Skin of body (tissue), 1 donor: ENCODE measurements at regions not wholly inside any gene's neighbourhood (a gene's known extent, or its start where the extent isn't known, plus 50 kb on each side); places are given as distances from the start of the nearest gene placed in this dataset.

Experiments used
- DNase-seq: peaks from one replicate; lab custom pipeline; 2025; lab: John Stamatoyannopoulos, UW

DNA sequence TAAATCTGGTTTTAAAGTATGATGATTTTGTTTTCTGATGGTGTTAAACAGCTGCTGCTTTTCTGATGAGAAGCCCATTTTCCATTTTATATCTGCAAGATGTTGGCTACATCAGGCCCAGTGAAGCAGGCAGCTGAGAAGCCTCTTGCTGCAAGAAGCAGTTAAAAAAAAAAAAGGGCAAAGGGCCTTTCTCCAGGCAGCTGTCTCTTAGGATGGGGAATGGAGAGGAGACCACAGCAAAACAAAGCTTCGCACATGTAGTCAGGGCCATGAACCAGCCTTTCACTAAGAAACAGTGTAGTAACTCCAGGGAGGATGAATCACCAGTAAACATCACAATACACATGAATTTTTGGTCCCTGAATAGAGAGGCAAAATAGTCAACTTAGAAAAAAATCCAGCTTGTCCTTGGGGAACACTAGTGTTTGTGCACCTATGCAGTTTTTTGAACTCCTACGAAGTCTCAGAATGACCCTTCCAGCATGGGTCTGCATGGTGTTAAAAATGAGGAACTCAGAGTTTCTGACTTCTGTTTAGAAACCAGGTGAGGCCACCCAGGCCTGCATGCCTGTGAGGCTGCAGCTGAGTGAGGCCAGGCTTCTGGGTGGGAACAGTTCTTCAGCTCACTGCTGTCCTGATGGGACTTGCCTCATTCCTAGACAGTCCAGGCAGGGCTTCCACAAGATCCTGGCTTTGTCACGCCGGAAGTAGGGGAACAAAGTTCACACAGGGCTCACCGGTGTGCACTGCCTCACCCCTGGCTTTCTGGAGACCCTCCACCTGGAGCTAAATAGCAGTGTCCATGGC, 518.7 kb downstream of the MCTP2 start:
- no peak for DNase-seq

DNA sequence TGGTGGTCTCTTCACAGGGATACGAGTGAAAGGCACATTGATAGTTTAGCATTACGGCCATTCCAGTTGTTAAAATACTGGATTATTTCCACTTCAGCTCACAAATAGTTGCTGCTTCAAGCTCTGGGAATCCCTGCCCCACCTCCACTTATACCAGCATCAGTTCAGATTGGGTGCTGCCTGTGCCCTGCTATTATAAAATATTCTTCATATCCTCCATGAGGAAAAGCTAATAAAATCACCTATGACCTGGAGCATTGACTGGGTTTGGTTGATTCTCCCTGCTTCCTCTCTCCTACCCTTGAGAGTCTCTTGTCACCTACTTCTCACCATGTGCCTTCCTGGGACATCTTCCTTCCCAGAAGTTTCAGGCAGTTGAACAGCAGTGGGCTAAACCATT, 529.0 kb downstream of the MCTP2 start:
- DNase-seq: no peak

DNA sequence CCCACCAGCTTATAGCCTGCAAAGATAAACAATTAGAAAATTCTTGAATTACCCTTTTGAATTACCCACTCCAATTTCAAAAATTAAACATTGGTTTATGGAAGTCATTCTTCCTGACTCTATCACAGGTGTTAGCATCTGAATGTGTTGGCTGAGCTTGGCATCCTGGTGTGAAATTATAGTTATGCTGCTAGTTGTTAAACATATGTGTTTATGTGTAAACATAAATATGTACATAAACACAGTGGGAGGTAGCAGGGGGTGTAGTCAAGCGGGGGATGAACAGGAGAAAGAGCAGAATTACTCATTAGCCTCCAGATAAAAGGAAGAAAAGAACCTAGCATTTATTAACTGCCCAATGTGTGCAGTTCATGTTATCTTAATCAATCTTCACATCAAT, 530.2 kb downstream of the MCTP2 start:
- no peak for DNase-seq

DNA sequence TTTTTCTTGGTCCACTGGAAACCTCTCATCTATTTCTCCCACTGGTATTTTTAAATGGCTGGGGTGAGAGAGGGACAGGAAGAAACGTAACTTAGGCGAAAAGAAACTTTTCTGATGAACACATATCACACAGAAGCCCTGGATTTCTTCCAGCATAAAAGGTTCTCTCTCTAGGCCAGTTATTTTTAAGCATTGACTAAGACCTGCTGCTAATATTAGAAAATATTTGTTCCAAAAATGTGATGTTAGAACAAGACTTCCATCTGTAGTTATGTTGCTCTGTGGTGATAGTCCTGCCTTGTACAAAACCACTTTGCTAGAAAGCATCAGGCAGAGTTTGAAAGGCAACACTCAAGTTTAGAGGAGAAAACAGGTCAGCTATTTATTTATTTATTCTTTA, 537.7 kb downstream of the MCTP2 start:
- DNase-seq: no peak

DNA sequence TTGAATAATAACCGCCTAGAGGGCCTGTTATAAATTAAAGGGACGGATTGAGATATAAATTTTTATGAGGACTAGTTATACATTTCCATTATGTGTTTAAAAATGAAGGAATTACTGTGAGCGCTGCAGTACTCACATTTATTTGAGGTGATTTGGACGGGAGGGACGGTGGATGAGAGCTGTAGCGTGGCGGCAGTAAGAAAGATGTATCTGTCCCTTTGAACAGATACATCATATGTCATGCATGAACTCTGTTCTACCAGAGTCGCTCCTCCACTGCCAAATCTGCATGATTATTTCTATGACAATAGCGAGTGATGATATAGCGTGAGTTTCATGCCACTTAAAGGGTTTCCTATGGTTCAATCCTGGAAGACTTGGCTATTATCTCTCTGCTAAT, 538.8 kb downstream of the MCTP2 start:
- no peak for DNase-seq

DNA sequence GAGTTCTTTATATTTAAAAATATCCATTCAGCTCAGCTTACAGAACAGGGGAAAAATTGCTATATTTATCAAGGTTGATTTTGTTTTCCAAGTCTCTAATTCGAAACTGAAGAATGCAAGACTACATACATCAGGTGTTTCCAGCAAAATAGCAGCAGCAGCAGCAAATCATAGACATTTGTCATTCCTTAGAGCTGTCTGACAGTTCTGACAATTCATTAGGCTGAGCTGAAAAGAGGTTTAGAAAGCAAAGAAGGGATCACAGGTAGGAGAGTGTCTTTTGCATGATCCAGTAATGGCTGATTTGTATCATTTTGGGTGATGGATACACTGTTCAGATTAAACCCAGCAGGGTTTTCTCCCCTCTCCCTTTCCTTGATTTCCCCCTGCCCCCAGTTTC, 545.7 kb downstream of the MCTP2 start:
- no peak for DNase-seq

DNA sequence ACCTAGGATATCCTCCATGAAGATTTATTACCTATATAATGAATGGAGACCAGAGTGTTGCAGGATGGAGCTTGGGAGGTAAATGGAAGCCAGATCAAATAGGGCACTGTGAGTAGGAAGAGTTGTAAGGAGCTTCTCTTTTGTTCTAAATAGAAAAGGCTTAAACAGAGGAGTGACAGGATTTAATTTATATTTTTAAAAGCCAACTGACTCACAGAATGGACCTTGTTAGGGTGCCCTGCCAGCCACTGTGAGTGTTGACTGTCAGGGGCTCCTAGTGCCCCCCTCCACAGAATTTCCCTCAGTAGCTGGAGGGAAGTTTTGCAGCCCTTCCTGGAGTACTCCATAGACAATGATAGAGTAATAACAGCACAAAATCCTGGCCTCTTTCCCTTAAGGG, 547.5 kb downstream of the MCTP2 start:
- DNase-seq: no peak

DNA sequence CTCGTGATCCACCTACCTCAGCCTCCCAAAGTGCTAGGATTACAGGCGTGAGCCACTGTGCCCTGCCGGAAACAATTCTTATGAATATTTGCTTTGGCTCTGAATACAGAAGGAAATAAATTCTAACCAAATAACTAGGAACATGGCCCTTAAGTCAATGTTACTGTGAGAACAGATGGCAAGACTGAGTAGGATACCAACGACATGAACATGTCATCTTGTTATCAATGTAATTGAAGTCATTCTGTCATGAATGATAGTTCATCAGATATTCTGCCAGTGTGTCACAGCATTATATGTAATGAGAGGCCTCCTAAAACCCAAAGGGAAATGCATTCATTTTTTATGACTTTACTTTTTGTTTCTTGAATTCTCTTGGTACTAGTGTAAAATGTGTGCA, 548.8 kb downstream of the MCTP2 start:
- no peak for DNase-seq

DNA sequence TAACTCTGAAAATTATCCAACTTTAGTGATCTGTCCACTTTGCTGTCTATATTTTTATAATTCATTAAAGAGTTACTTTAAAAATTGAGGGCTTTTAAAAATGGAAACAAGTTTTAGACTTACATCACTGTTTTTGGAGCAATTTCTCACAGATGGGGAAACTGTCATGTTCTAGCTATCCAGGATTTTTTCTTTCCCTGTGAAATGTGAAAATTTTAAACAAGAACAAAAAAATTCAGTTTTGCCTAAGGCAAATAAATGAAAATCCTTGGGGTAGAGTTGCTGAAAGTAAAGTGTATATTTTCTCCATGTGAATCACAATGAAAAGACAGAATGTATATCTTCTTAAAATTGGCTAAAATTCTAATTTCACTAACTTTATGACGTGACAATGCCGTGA, 553.7 kb downstream of the MCTP2 start:
- no peak for DNase-seq

DNA sequence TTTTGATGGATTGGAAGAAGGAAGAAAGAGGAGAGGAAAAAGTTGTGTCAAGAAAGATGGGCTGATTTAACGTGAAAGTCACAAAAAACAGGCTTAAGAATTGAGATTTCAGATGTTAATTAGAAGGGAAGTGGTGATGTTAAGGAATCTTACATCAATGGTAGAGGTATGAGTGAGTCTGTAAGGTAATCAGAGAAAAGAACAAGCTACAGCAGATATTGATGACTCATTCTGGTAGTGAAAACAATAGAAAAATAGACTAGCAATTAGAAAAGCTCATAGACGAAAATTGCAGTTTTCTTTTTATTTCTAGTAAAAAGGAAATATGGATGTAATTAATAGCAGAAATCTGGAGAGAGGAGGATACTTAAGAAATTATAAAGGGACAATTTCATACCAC, 559.6 kb downstream of the MCTP2 start:
- no peak for DNase-seq

DNA sequence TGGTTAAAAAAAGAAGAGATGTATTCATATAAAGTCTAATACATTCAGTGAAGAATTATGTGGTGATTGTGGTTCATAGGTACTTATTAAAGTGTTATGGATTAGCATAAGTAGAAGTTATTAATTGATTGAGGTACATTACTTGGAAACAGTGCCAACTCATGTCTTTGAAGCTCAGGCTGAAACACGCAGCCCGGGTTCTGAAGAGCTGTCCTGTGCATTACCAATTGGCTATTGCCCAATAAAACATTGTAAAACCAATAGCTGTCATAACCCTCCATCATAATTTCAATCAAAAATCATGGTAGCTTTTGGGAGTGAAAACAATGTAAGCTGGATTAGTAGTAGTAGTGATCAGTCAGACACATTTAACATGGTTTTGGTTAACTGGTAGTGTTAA, 560.1 kb downstream of the MCTP2 start:
- no peak for DNase-seq

DNA sequence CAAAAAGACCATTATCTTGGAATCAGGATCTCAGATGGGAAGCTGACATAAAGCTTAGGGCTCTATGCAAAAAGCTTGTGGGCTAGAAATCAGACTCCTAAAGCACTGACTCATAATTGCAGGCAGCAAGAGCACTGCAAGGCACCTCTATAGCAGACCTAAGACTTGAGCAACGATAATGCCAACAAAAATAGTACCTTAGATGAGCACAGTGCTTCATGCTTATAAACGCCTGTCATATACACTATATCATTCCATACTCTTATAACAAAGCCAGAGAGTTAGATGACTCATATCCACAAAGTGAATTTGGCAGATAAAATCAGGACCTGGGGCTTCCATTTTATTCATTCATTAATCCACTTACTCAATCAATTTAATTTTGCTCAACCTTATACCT, 560.8 kb downstream of the MCTP2 start:
- no peak for DNase-seq

DNA sequence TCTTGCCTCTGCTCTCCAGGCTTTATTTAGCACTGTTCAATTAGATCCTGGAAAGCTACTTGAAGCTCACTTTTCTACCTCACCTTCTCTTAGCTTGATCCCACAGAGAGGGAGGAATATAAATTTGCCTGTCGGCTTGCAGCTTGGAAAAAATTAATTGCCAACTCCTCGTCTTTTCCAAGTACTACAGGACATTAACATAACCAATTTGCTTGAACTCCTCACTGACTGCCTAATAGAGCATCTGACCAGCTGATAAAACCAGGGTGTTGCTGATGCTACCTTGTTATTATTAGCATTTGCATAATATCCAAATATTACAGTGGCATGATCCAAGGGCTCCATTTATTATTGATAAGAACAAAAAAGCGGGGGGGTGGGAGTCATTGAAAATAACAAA, 561.8 kb downstream of the MCTP2 start:
- DNase-seq: no peak

DNA sequence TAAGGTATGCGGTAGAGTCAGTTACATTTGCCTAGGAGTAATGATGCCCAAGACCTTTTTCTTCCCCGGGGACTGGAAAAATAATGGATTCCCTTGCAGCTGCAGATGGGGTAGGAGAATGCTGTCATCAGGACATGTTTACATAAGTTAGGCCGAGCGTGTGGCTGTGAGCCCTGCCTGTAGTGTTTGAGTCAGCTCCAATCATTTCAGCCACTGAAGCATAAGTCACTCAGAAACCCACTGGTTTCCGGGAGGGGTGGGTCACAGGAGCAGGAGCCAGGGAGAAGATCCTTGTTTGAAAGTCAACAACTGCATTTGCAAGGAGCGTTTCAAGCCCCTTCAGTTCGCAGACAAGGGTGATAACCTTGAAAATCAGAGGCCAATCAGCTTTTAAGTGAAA, 562.3 kb downstream of the MCTP2 start:
- DNase-seq: no peak

DNA sequence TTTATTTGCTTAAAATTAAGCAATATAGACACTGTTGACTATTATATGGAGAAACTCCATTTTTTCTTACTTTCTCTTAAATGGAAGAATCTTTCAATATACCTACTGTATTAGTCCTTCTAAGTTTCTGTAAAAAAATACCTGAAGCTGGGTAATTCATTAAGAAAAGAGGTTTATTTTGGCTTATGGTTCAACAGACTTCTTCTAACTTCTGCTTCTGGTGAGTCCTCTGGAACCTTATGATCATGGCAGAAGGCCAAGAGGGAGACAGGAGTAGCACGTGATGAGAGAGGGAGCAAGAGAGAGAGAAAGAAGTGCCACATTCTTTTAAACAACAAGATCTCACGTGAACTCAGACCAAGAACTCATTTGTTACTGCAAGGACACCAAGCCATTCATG, 573.3 kb downstream of the MCTP2 start:
- no peak for DNase-seq

DNA sequence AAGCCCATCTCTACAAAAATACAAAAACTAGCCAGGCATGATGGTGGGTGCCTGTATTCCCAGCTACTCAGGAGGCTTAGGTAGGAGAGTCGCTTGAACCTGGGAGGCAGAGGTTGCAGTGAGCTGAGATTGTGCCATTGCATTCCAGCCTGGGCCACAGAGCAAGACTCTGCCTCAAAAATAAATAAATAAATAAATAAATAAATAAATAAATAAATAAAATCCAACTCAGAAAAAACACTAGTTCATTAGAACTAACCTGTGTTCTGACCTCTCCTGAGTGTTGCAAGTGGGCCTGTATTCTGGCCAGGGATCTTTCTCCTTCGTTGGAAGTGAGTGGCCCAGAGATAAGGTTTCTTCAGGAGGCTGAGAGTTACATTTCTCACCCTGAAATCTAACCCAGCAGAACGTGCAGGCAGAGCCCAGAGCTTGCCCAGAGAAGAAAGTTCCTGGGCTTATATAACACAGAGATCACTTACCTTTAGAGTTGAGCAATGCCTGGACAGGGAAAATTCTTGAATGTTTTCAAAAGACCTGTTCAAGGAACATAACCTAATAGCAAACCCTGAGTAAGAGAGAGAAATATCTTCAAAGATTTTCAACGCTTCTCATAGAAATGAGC, 583.9 kb downstream of the MCTP2 start:
- DNase-seq: no peak

DNA sequence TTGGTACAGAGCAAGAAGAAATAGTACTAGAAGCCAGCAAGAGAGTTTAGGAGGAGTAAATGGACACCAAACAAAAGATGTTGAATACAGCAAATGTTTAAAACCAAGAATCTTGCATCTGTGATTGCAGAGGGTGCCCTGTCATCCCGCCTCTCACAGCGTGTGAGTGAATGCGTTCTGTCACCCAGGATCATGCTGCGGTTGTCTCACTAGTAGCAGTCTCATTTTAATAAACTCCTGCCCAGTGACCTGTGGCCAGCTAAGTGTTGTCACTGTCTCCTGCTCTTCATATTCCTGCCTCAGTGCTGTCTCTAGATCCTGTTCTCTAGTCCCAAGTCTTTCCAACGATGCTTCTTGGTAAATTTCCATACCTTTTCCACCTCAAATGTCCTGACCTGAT, 584.6 kb downstream of the MCTP2 start:
- no peak for DNase-seq

DNA sequence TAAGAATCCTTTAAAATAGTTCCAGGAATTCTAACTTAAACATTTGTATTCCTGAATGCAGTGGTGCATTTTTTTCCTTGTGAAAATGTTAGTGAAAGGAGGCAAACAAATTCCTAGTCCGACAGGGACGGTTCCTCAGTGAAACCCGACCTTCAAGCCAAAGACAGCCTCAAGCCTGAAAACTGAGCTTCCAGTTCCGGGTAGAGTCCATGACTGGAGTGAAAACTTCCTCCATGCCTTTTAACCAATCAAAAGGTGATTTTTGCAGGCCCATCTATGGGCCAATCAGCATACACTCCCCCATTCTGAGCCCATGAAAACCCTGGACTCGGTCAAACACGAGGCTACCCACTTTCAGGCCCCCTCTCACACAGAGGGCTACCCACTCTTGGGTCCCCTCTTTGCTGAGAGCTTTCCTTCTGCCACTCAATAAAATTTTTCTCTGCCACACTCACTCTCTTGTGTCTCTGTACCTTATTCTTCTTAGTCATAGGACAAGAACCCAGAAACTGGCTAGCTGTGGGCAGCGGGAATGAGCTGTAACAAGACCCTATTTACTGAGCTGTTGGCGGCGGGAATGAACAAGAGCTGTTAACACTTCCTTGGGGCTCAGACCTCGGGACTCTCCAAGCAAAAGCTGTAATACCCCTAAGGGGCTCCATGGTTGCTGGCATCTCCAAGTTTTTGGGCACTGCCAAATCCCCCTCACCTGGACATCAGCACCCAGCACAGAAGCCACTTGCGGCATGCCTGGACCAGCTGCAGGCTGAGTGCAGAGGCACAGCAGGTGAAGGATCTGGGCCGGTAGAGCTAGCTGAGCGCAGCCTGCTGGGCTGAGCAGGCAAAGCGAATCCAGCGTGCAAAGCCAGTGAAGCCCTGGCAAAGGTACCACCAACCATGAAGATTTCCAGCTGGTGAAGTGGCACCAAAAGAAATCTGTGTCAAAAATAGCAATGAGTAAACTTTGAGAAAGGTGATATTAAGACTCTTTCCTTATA, 598.8 kb downstream of the MCTP2 start:
- no peak for DNase-seq

DNA sequence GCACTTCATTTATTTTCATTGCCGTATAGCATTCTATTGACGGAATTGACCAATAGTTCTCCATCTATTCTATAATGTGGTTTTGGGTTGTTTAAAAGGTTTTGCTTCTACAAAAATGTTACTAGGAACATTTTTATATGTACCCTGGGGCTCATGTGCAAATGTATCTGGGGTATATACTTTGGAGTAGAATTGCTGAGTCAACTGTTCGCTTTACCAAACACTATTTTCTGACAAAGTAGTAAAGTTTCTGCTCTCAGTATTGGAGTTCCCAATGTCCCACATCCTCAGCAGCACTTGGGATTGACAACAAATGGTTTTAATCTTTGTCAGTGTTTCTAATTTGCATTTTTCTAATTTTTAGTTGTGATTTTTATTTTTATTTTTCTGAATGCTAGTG, 602.6 kb downstream of the MCTP2 start:
- DNase-seq: no peak

DNA sequence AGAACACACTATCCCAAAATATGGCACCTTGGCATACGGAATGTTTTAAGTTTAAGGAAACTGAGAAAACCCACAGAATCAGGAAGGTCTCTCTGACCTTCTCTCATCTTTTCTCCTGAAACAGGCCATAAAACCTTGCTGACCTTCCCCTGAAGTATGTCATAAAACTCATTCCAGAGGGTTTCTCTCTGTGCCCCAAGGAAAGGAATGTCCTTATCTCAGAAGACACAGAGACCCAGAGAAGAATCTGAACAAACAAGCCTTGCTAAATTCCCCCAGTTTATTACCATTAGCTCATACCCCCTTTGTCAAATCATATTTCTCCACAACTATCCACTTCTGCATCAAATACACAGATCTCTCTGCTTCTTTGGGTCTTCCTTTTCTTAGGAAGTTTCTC, 603.1 kb downstream of the MCTP2 start:
- no peak for DNase-seq

DNA sequence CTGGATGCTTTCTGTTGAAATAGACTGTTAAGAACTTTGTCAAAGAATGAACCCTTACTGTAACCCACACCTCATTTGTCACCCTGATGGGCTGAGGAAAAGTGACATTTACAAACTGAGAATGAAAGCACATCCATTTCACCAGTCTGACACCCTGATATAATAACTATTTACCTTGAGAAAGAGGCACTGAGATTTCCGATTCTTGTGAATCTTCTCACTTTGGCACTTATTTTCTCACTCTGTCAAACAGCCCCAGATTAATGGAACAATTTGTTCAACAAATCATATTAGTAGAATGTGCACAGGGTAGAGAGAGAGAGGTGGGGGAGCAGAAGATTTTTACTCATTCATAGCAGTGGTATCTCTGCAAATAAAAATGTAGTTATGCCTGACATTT, 606.9 kb downstream of the MCTP2 start:
- DNase-seq: no peak
